GM12878 (cell line): ENCODE measurements at regions not wholly inside any gene's neighbourhood (a gene's known extent, or its start where the extent isn't known, plus 50 kb on each side); places are given as distances from the start of the nearest gene placed in this dataset.
"Not testable (repeated sequence)": the region's sequence is repeated elsewhere in the genome, so short reads cannot be mapped to it uniquely, and the experiment has no call there.

ENCODE experiments used
- ATAC-seq: fragments of 200-7000 bp; cut with Tn5 transposase; 3 replicates; pipeline ENCODE4 v1.9.1; 2020; ENCODE audit warnings: mild to moderate bottlenecking, moderate library complexity
- BruUV-seq: library from RNA; stranded (reverse); fragments of 400-500 nt; replicated peaks from 2 replicates; lab custom pipeline; 2021; lab: Mats Ljungman, UMichigan
- CTCF ChIA-PET: fragments of 300-600 bp; sonication (Branson Sonifier 250); formaldehyde crosslinking; extraction: SDS; loops from one replicate; lab custom pipeline; 2021; ENCODE audit warnings: inconsistent platforms; lab: Yijun Ruan, JAX
- POLR2A ChIA-PET: fragments of 350-600 bp; formaldehyde crosslinking; extraction: SDS; loops from one replicate; lab custom pipeline; 2021; ENCODE audit warnings: inconsistent platforms; lab: Charles Lee
- RAD21 ChIA-PET: fragments of 300-600 bp; sonication (Branson Sonifier 250); formaldehyde crosslinking; loops from one replicate; lab custom pipeline; 2023; ENCODE audit warnings: antibody characterized with exemption; ENCODE audit not compliant: unreplicated experiment; lab: Charles Lee
- SMC1A ChIA-PET: fragments of 300-600 bp; sonication (Branson Sonifier 250); formaldehyde crosslinking; loops from one replicate; lab custom pipeline; 2023; ENCODE audit not compliant: unreplicated experiment, uncharacterized antibody; lab: Charles Lee
- DNase-seq: peaks from one replicate; pipeline ENCODE4 v3.0.0-alpha.2; 2011; ENCODE audit warnings: low read depth, low spot score
- FAIRE-seq: peaks from 3 replicates; lab custom pipeline; 2011; peaks lifted over from hg19 to GRCh38; lab: Jason Lieb, UNC
- H2AFZ ChIP-seq: 2 replicates; pipeline ENCODE4 v1.6.0; 2011; ENCODE audit warnings: low read depth, low read length, control low read depth; ENCODE audit not compliant: control insufficient read depth
- H3K27ac ChIP-seq: 2 replicates; pipeline ENCODE4 v1.5.1; 2011; ENCODE audit warnings: control low read depth; ENCODE audit not compliant: control insufficient read depth, insufficient read depth
- H3K27me3 ChIP-seq, 2 experiments: replicated peaks in 1 of 2; 2 replicates each; pipeline versions ENCODE4 v1.6.0 to v1.6.1; 2011; ENCODE audit warnings: low read length in 1 of 2; ENCODE audit not compliant: control insufficient read depth in 2 of 2, insufficient read depth in 2 of 2
- H3K36me3 ChIP-seq, 2 experiments: 2 replicates each; pipeline ENCODE4 v1.5.1; 2011; ENCODE audit warnings: low read length in 1 of 2; ENCODE audit not compliant: control insufficient read depth in 2 of 2, insufficient read depth in 2 of 2
- H3K4me1 ChIP-seq: 2 replicates; pipeline ENCODE4 v1.6.1; 2011; ENCODE audit warnings: mild to moderate bottlenecking, low read length, moderate library complexity, mixed read lengths; ENCODE audit not compliant: control insufficient read depth, insufficient read depth
- H3K4me2 ChIP-seq: 2 replicates; pipeline ENCODE4 v1.6.0; 2011; ENCODE audit warnings: control low read depth; ENCODE audit not compliant: control insufficient read depth, insufficient read depth
- H3K4me3 ChIP-seq: fragments of 200-600 bp; sonication (generic); 2 replicates; pipeline ENCODE4 v1.5.1; 2016
- H3K79me2 ChIP-seq: 2 replicates; pipeline ENCODE4 v1.6.0; 2011; ENCODE audit warnings: low read length; ENCODE audit not compliant: control insufficient read depth, insufficient read depth
- H3K9ac ChIP-seq: 2 replicates; pipeline ENCODE4 v1.8.0; 2011; ENCODE audit warnings: low read length, control low read depth, mixed read lengths; ENCODE audit not compliant: control insufficient read depth, insufficient read depth
- H3K9me3 ChIP-seq: replicated peaks from 3 replicates; pipeline ENCODE4 v1.5.1; 2011; ENCODE audit warnings: mild to moderate bottlenecking, low read length; ENCODE audit not compliant: control insufficient read depth, insufficient read depth
- H4K20me1 ChIP-seq: 2 replicates; pipeline ENCODE4 v1.6.0; 2011; ENCODE audit not compliant: control insufficient read depth, insufficient read depth
- WGBS: methylation state at CpG from one replicate; pipeline ENCODE4 v1.1.6; 2016; ENCODE audit warnings: low lambda C conversion rate; ENCODE audit not compliant: insufficient replicate concordance, insufficient coverage; ENCODE audit errors: missing lambda C conversion rate; 5-methylcytosine and 5-hydroxymethylcytosine counted together
- in situ Hi-C: fragments of 300-500 bp; cut with MboI; formaldehyde crosslinking; loops from 9 replicates; pipeline ENCODE4 v1.14.3; 2018; ENCODE audit warnings: mixed read lengths
- intact Hi-C: fragments of 100-400 bp; cut with micrococcal nuclease; formaldehyde crosslinking; loops from one replicate; pipeline ENCODE4 v1.14.2; 2022; ENCODE audit not compliant: unreplicated experiment

- H2AFZ ChIP-seq, H3K36me3 ChIP-seq, RAD21 ChIA-PET, H3K27me3 ChIP-seq, H3K79me2 ChIP-seq, H3K4me1 ChIP-seq, POLR2A ChIA-PET, H3K4me2 ChIP-seq, ATAC-seq, BruUV-seq, H3K4me3 ChIP-seq, intact Hi-C loops, H3K9ac ChIP-seq, DNase-seq, H3K27ac ChIP-seq, H4K20me1 ChIP-seq, CTCF ChIA-PET, in situ Hi-C loops, H3K9me3 ChIP-seq, FAIRE-seq, SMC1A ChIA-PET: not testable (repeated sequence)
- 0% methylated on average over 2 of the region's 2 CpGs for WGBS
Measured at GRCh38 chr7:153743434-153743833, 308.8 kb upstream of the DPP6 start.

- CTCF ChIA-PET, in situ Hi-C loops, H3K36me3 ChIP-seq, H4K20me1 ChIP-seq, H2AFZ ChIP-seq, H3K9me3 ChIP-seq, H3K9ac ChIP-seq, H3K4me2 ChIP-seq, H3K27ac ChIP-seq, RAD21 ChIA-PET, BruUV-seq, H3K4me1 ChIP-seq, H3K27me3 ChIP-seq, H3K79me2 ChIP-seq, POLR2A ChIA-PET, FAIRE-seq, DNase-seq, SMC1A ChIA-PET, H3K4me3 ChIP-seq, intact Hi-C loops, ATAC-seq: not testable (repeated sequence)
- WGBS = 54% methylated on average over 10 of the region's 21 CpGs
Measured at GRCh38 chr7:153747969-153748368, 304.2 kb upstream of the DPP6 start.

- POLR2A ChIA-PET, intact Hi-C loops, DNase-seq, H3K9ac ChIP-seq, SMC1A ChIA-PET, H4K20me1 ChIP-seq, in situ Hi-C loops, CTCF ChIA-PET, H3K36me3 ChIP-seq, RAD21 ChIA-PET, H3K4me1 ChIP-seq, H3K9me3 ChIP-seq, H3K4me2 ChIP-seq, H3K79me2 ChIP-seq, H3K27ac ChIP-seq, H3K4me3 ChIP-seq, BruUV-seq, FAIRE-seq, H2AFZ ChIP-seq, H3K27me3 ChIP-seq, ATAC-seq: not testable (repeated sequence)
- WGBS = 60% methylated on average over 20 of the region's 25 CpGs
Measured at GRCh38 chr7:153748885-153749284, 303.3 kb upstream of the DPP6 start.

GRCh38 chr7:153765869-153766268 is 286.3 kb upstream of the DPP6 start:
- BruUV-seq, H3K27ac ChIP-seq, intact Hi-C loops, in situ Hi-C loops, DNase-seq, H3K4me1 ChIP-seq, CTCF ChIA-PET, POLR2A ChIA-PET, H3K36me3 ChIP-seq, H2AFZ ChIP-seq, H3K27me3 ChIP-seq, H3K4me3 ChIP-seq, H3K9me3 ChIP-seq, ATAC-seq, SMC1A ChIA-PET, H3K9ac ChIP-seq, H4K20me1 ChIP-seq, H3K4me2 ChIP-seq, FAIRE-seq, RAD21 ChIA-PET, H3K79me2 ChIP-seq: not testable (repeated sequence)
- WGBS = 40% methylated on average over 3 of the region's 3 CpGs
